HG03066 (cell line): ENCODE measurements at regions not wholly inside any gene's neighbourhood (a gene's known extent, or its start where the extent isn't known, plus 50 kb on each side); places are given as distances from the start of the nearest gene placed in this dataset.

Experiments
- ATAC-seq: cut with Tn5 transposase; IDR thresholded peaks from one replicate; pipeline ENCODE4 v1.9.1; 2021; ENCODE audit warnings: low read depth; ENCODE audit not compliant: unreplicated experiment

GRCh38 chr11:112632866-112633505 lies 328.2 kb upstream of the NCAM1 start:
- ATAC-seq: no peak

- no peak for ATAC-seq
These were observed 326.7 kb upstream of the NCAM1 start for GRCh38 chr11:112634551-112634950.

GRCh38 chr11:112634995-112635737 lies 326.1 kb upstream of the NCAM1 start:
- ATAC-seq: no peak

- no peak for ATAC-seq
These were observed 324.1 kb upstream of the NCAM1 start for GRCh38 chr11:112637076-112637475.

- no peak for ATAC-seq
These were observed 323.3 kb upstream of the NCAM1 start for GRCh38 chr11:112637876-112638275.

- ATAC-seq: no peak
These were observed 321.8 kb upstream of the NCAM1 start for GRCh38 chr11:112639469-112639868.

GRCh38 chr11:112643416-112643815 lies 317.8 kb upstream of the NCAM1 start:
- ATAC-seq: no peak

- ATAC-seq: peak; percentile 91
These were observed 316.6 kb upstream of the NCAM1 start for GRCh38 chr11:112644410-112645131.

- ATAC-seq: no peak
These were observed 311.4 kb upstream of the NCAM1 start for GRCh38 chr11:112649856-112650255.

- ATAC-seq: no peak
These were observed 310.7 kb upstream of the NCAM1 start for GRCh38 chr11:112650527-112650926.

- no peak for ATAC-seq
These were observed 309.8 kb upstream of the NCAM1 start for GRCh38 chr11:112651386-112651785.

- ATAC-seq: no peak
These were observed 308.3 kb upstream of the NCAM1 start for GRCh38 chr11:112652786-112653390.

GRCh38 chr11:112655371-112655770 lies 305.8 kb upstream of the NCAM1 start:
- ATAC-seq: no peak

GRCh38 chr11:112656772-112657428 lies 304.3 kb upstream of the NCAM1 start:
- no peak for ATAC-seq

- ATAC-seq: no peak
These were observed 302.8 kb upstream of the NCAM1 start for GRCh38 chr11:112658431-112658878.

- no peak for ATAC-seq
These were observed 300.1 kb upstream of the NCAM1 start for GRCh38 chr11:112661146-112661545.

GRCh38 chr11:112661571-112661970 lies 299.6 kb upstream of the NCAM1 start:
- no peak for ATAC-seq

- no peak for ATAC-seq
These were observed 298.7 kb upstream of the NCAM1 start for GRCh38 chr11:112662554-112662953.

GRCh38 chr11:112663947-112664634 lies 297.1 kb upstream of the NCAM1 start:
- ATAC-seq: no peak

- ATAC-seq: no peak
These were observed 295.9 kb upstream of the NCAM1 start for GRCh38 chr11:112665291-112665690.
